ENCODE measurements at regions not wholly inside any gene's neighbourhood (a gene's known extent, or its start where the extent isn't known, plus 50 kb on each side); places are given as distances from the start of the nearest gene placed in this dataset.

- H3K27me3 ChIP-seq: no peaks in the 10 kb centered on the region
- H3K4me1 ChIP-seq: peaks cover 3% of the 10 kb centered on the region
- DNase-seq (ENCODE audit: low spot score in 2 of 2): no peak
- H3K4me3 ChIP-seq: no peak overlapping the region
- H3K27ac ChIP-seq: no peak overlapping the region
- TF ChIP-seq CTCF (IDR thresholded peaks at IDR 0.05) (no peak), EP300 (IDR thresholded peaks at IDR 0.05) (no peak), POLR2AphosphoS5 (IDR thresholded peaks at IDR 0.05) (no peak), POLR2A (IDR thresholded peaks at IDR 0.05) (no peak)
- H3K36me3 ChIP-seq: no peaks in the 10 kb centered on the region
- H3K9me3 ChIP-seq: no peaks in the 10 kb centered on the region
- 95% methylated on average over 3 of the region's 3 CpGs for WGBS
These were observed 257.9 kb downstream of the ALDH8A1 start for GRCh38 chr6:134692008-134692407.

GRCh38 chr6:134691180-134691579, 258.7 kb downstream of the ALDH8A1 start:
- Histone ChIP-seq H3K36me3 (no peaks in the 10 kb centered on the region), H3K4me3 (no peak overlapping the region), H3K27ac (no peak overlapping the region), H3K4me1 (peaks cover 3% of the 10 kb centered on the region), H3K9me3 (no peaks in the 10 kb centered on the region), H3K27me3 (no peaks in the 10 kb centered on the region)
- TF ChIP-seq POLR2A (IDR thresholded peaks at IDR 0.05) (no peak), EP300 (IDR thresholded peaks at IDR 0.05) (no peak), POLR2AphosphoS5 (IDR thresholded peaks at IDR 0.05) (no peak), CTCF (IDR thresholded peaks at IDR 0.05) (no peak)
- 74% methylated on average over 2 of the region's 2 CpGs for WGBS
- no peak for DNase-seq (ENCODE audit: low spot score in 2 of 2)

- Histone ChIP-seq H3K27me3 (no peaks in the 10 kb centered on the region), H3K9me3 (no peaks in the 10 kb centered on the region), H3K4me3 (no peak overlapping the region), H3K36me3 (no peaks in the 10 kb centered on the region), H3K27ac (no peak overlapping the region), H3K4me1 (peaks cover 3% of the 10 kb centered on the region)
- DNase-seq (ENCODE audit: low spot score in 2 of 2): no peak
- WGBS: 91% methylated on average over 3 of the region's 3 CpGs
- TF ChIP-seq POLR2A (IDR thresholded peaks at IDR 0.05) (no peak), POLR2AphosphoS5 (IDR thresholded peaks at IDR 0.05) (no peak), EP300 (IDR thresholded peaks at IDR 0.05) (no peak), CTCF (IDR thresholded peaks at IDR 0.05) (no peak)
These were observed 259.9 kb downstream of the ALDH8A1 start for GRCh38 chr6:134690048-134690447.

- no peak for DNase-seq (ENCODE audit: low spot score in 2 of 2)
- 48% methylated on average over 4 of the region's 4 CpGs for WGBS
These were observed 260.3 kb downstream of the ALDH8A1 start for GRCh38 chr6:134689641-134690040.

GRCh38 chr6:134689177-134689576, 260.7 kb downstream of the ALDH8A1 start:
- no peak overlapping the region for H3K27ac ChIP-seq
- H3K27me3 ChIP-seq: no peaks in the 10 kb centered on the region
- no peak for DNase-seq (ENCODE audit: low spot score in 2 of 2)
- TF ChIP-seq EP300 (IDR thresholded peaks at IDR 0.05) (no peak), POLR2A (IDR thresholded peaks at IDR 0.05) (no peak), CTCF (IDR thresholded peaks at IDR 0.05) (no peak), POLR2AphosphoS5 (IDR thresholded peaks at IDR 0.05) (no peak)
- 60% methylated on average over 4 of the region's 4 CpGs for WGBS
- no peaks in the 10 kb centered on the region for H3K9me3 ChIP-seq
- peaks cover 3% of the 10 kb centered on the region for H3K4me1 ChIP-seq
- H3K36me3 ChIP-seq: no peaks in the 10 kb centered on the region
- no peak overlapping the region for H3K4me3 ChIP-seq

More at GRCh38 chr6:134689641-134690040, 260.3 kb downstream of the ALDH8A1 start:
- Histone ChIP-seq H3K27me3 (no peaks in the 10 kb centered on the region), H3K36me3 (no peaks in the 10 kb centered on the region), H3K27ac (no peak overlapping the region), H3K4me1 (peaks cover 3% of the 10 kb centered on the region), H3K9me3 (no peaks in the 10 kb centered on the region), H3K4me3 (no peak overlapping the region)
- TF ChIP-seq POLR2A (IDR thresholded peaks at IDR 0.05) (no peak), EP300 (IDR thresholded peaks at IDR 0.05) (no peak), POLR2AphosphoS5 (IDR thresholded peaks at IDR 0.05) (no peak), CTCF (IDR thresholded peaks at IDR 0.05) (no peak)

All from suprapubic skin (tissue), 4 donors.